H1 (cell line): ENCODE measurements at regions not wholly inside any gene's neighbourhood (a gene's known extent, or its start where the extent isn't known, plus 50 kb on each side); places are given as distances from the start of the nearest gene placed in this dataset.

Source experiments
- CTCF ChIP-seq, 3 experiments: IDR thresholded peaks; 1 replicate in 2 of 3; 2 replicates in 1 of 3; pipeline versions ENCODE4 v1.5.1 to v1.6.1; 2011; ENCODE audit warnings: low read length in 3 of 3, mild to moderate bottlenecking in 3 of 3, inconsistent platforms in 2 of 3, low read depth in 1 of 3, moderate library complexity in 1 of 3; ENCODE audit not compliant: insufficient read depth in 1 of 3; ENCODE audit errors: control extremely low read depth in 1 of 3
- POLR2A ChIP-seq, 2 experiments: IDR thresholded peaks; 1 replicate in 1 of 2; 2 replicates in 1 of 2; pipeline ENCODE4 v1.6.1; 2011; ENCODE audit warnings: low read depth in 2 of 2, low read length in 2 of 2, mild to moderate bottlenecking in 2 of 2; ENCODE audit errors: control extremely low read depth in 1 of 2

- no peak for TF ChIP-seq CTCF (IDR thresholded peaks at IDR 0.05; ENCODE audit: control extremely low read depth in 1 of 3, insufficient read depth in 1 of 3, low read depth in 1 of 3, low read length in 3 of 3)
- no peak for TF ChIP-seq POLR2A (IDR thresholded peaks at IDR 0.05; ENCODE audit: control extremely low read depth in 1 of 2, low read depth in 2 of 2, low read length in 2 of 2)
These were observed 512.3 kb upstream of the PLXNA2 start for GRCh38 chr1:208756339-208756981.
